SK-N-SH (cell line): ENCODE measurements at regions not wholly inside any gene's neighbourhood (a gene's known extent, or its start where the extent isn't known, plus 50 kb on each side); places are given as distances from the start of the nearest gene placed in this dataset.

Experiments used
- CTCF ChIA-PET: fragments of 300-600, 350-600 bp; formaldehyde crosslinking; extraction: SDS; loops from one replicate; lab custom pipeline; 2021; lab: Yijun Ruan, JAX
- POLR2A ChIA-PET: fragments of 350-600 bp; sonication (Branson Sonifier 250); formaldehyde crosslinking; extraction: SDS; loops from one replicate; lab custom pipeline; 2020; ENCODE audit warnings: antibody characterized with exemption, inconsistent platforms; lab: Yijun Ruan, JAX
- DNase-seq: peaks from one replicate; pipeline ENCODE4 v3.0.0; 2012
- H2AFZ ChIP-seq: fragments of 200-600 bp; sonication (generic); 2 replicates; pipeline ENCODE4 v1.8.1; 2016; ENCODE audit warnings: antibody characterized with exemption, mild to moderate bottlenecking, low read depth
- H3F3A ChIP-seq: fragments of 200-600 bp; sonication (generic); replicated peaks from 2 replicates; pipeline ENCODE3; 2016; ENCODE audit warnings: antibody characterized with exemption, mild to moderate bottlenecking; ENCODE audit not compliant: insufficient read depth
- H3K27ac ChIP-seq, 2 experiments: fragments of 200-500 bp in 1 of 2; fragments of 200-600 bp in 1 of 2; sonication (Bioruptor generic) in 1 of 2; sonication (generic), shearing (Covaris generic) in 1 of 2; 2 replicates each; pipeline versions ENCODE4 v1.5.1 to v1.6.1; 2014 to 2016; ENCODE audit warnings: low read depth in 2 of 2, inconsistent platforms in 1 of 2, low read length in 1 of 2, mild to moderate bottlenecking in 1 of 2, mixed read lengths in 1 of 2
- H3K27me3 ChIP-seq: fragments of 200-600 bp; sonication (generic), shearing (Covaris generic); 2 replicates; pipeline ENCODE4 v1.6.1; 2016; ENCODE audit warnings: mixed run types; ENCODE audit not compliant: insufficient read depth
- H3K36me3 ChIP-seq, 2 experiments: fragments of 200-500 bp in 1 of 2; fragments of 200-600 bp in 1 of 2; sonication (Bioruptor generic) in 1 of 2; sonication (generic) in 1 of 2; replicated peaks in 1 of 2; 2 replicates each; pipeline versions ENCODE3 to v1.5.1; 2014 to 2016; ENCODE audit warnings: low read length in 1 of 2, mild to moderate bottlenecking in 1 of 2; ENCODE audit not compliant: insufficient read depth in 2 of 2, control insufficient read depth in 1 of 2
- H3K4me1 ChIP-seq, 2 experiments: fragments of 200-500 bp in 1 of 2; fragments of 200-600 bp in 1 of 2; sonication (Bioruptor generic) in 1 of 2; sonication (generic), shearing (Covaris generic) in 1 of 2; 2 replicates each; pipeline versions ENCODE4 v1.5.1 to v1.6.1; 2014 to 2016; ENCODE audit warnings: low read depth in 1 of 2, low read length in 1 of 2, mixed run types in 1 of 2; ENCODE audit not compliant: insufficient read depth in 2 of 2, control insufficient read depth in 1 of 2
- H3K4me2 ChIP-seq: fragments of 200-600 bp; sonication (generic), shearing (Covaris generic); 2 replicates; pipeline ENCODE4 v1.6.1; 2017; ENCODE audit warnings: mixed run types
- H3K4me3 ChIP-seq, 2 experiments: fragments of 200-500 bp in 1 of 2; fragments of 200-600 bp in 1 of 2; sonication (Bioruptor generic) in 1 of 2; sonication (generic), shearing (Covaris generic) in 1 of 2; 2 replicates each; pipeline versions ENCODE4 v1.5.1 to v1.8.1; 2014 to 2016; ENCODE audit warnings: low read depth in 2 of 2, inconsistent platforms in 1 of 2, low read length in 1 of 2, mild to moderate bottlenecking in 1 of 2, mixed read lengths in 1 of 2, moderate library complexity in 1 of 2
- H3K79me2 ChIP-seq: fragments of 200-600 bp; sonication (generic); 2 replicates; pipeline ENCODE4 v1.8.1; 2017; ENCODE audit warnings: mild to moderate bottlenecking; ENCODE audit not compliant: insufficient read depth
- H3K9ac ChIP-seq: fragments of 200-600 bp; sonication (generic); 2 replicates; pipeline ENCODE4 v1.6.1; 2017; ENCODE audit warnings: mixed run types
- H3K9me2 ChIP-seq: fragments of 200-600 bp; sonication (generic); 2 replicates; pipeline ENCODE4 v1.6.1; 2017; ENCODE audit warnings: mixed run types
- H3K9me3 ChIP-seq: fragments of 200-600 bp; sonication (generic); 2 replicates; pipeline ENCODE4 v1.6.1; 2017; ENCODE audit warnings: mixed run types, mild to moderate bottlenecking, moderate library complexity
- H4K20me1 ChIP-seq: fragments of 200-600 bp; sonication (generic); 2 replicates; pipeline ENCODE4 v1.6.1; 2017; ENCODE audit warnings: mild to moderate bottlenecking, mixed run types; ENCODE audit not compliant: insufficient read depth
- CHD2 ChIP-seq: fragments of 150-350 bp; IDR thresholded peaks from 2 replicates; pipeline ENCODE4 v1.6.1; 2018; ENCODE audit warnings: low read length; ENCODE audit not compliant: partially characterized antibody
- CTCF ChIP-seq: fragments of 200-600 bp; sonication (generic); IDR thresholded peaks from 2 replicates; pipeline ENCODE4 v1.6.1; 2017; ENCODE audit warnings: antibody characterized with exemption, mild to moderate bottlenecking, moderate library complexity
- ELF1 ChIP-seq: IDR thresholded peaks from 2 replicates; pipeline ENCODE4 v1.4.0; 2012
- FOSL2 ChIP-seq: IDR thresholded peaks from 2 replicates; pipeline ENCODE4 v1.4.0; 2012; ENCODE audit warnings: low read depth, mild to moderate bottlenecking, moderate library complexity, borderline replicate concordance
- FOXM1 ChIP-seq: IDR thresholded peaks from 2 replicates; pipeline ENCODE4 v1.4.0; 2012; ENCODE audit warnings: low read depth, mild to moderate bottlenecking
- GATA2 ChIP-seq: sonication (generic); formaldehyde crosslinking; IDR thresholded peaks from 2 replicates; pipeline ENCODE4 v1.5.0; 2020; ENCODE audit warnings: mild to moderate bottlenecking, missing genetic modification reagents
- IRF3 ChIP-seq: fragments of 150-350 bp; IDR thresholded peaks from 2 replicates; pipeline ENCODE4 v1.6.1; 2016; ENCODE audit warnings: mild to moderate bottlenecking, low read depth, low read length
- MXI1 ChIP-seq: IDR thresholded peaks from 2 replicates; pipeline ENCODE4 v1.6.1; 2012; ENCODE audit warnings: mild to moderate bottlenecking, low read depth, low read length, improper control_type of control experiment
- NFIC ChIP-seq: IDR thresholded peaks from 2 replicates; pipeline ENCODE4 v1.4.0; 2012; ENCODE audit warnings: borderline replicate concordance
- REST ChIP-seq: IDR thresholded peaks from 2 replicates; pipeline ENCODE4 v1.6.1; 2012; ENCODE audit warnings: mild to moderate bottlenecking, low read depth, low read length, moderate library complexity
- RFX5 ChIP-seq: IDR thresholded peaks from 2 replicates; pipeline ENCODE4 v1.6.1; 2012; ENCODE audit warnings: mild to moderate bottlenecking, improper control_type of control experiment, low read length
- RXRA ChIP-seq: IDR thresholded peaks from 2 replicates; pipeline ENCODE4 v1.4.0; 2012; ENCODE audit warnings: low read depth, mild to moderate bottlenecking, borderline replicate concordance
- SIN3A ChIP-seq: IDR thresholded peaks from 2 replicates; pipeline ENCODE4 v1.6.1; 2012; ENCODE audit warnings: low read depth, mild to moderate bottlenecking, low read length, moderate library complexity, borderline replicate concordance
- SMC3 ChIP-seq: IDR thresholded peaks from 2 replicates; pipeline ENCODE4 v1.6.1; 2012; ENCODE audit warnings: low read depth, low read length, improper control_type of control experiment
- TCF12 ChIP-seq: IDR thresholded peaks from 2 replicates; pipeline ENCODE4 v1.4.0; 2012
- TEAD4 ChIP-seq: IDR thresholded peaks from 2 replicates; pipeline ENCODE4 v1.4.0; 2012; ENCODE audit warnings: mild to moderate bottlenecking, borderline replicate concordance; ENCODE audit not compliant: insufficient read depth
- YY1 ChIP-seq: IDR thresholded peaks from 2 replicates; pipeline ENCODE4 v1.4.0; 2012; ENCODE audit warnings: low read depth, mild to moderate bottlenecking
- WGBS: methylation state at CpG from one replicate; pipeline ENCODE4 v1.1.6; 2017; ENCODE audit warnings: low lambda C conversion rate; 5-methylcytosine and 5-hydroxymethylcytosine counted together
- TF ChIP-seq, protein P1 (sequence below): IDR thresholded peaks from 2 replicates; pipeline ENCODE4; 2012
- TF ChIP-seq, protein P2 (sequence below): IDR thresholded peaks from 2 replicates; pipeline ENCODE4 v1.4.0; 2012; ENCODE audit warnings: low read depth

GRCh38 chr7:156479596-156479995 is 161.0 kb upstream of the RNF32 start (continued):
- TF ChIP-seq SIN3A (no peak), FOSL2 (no peak)

DNA sequence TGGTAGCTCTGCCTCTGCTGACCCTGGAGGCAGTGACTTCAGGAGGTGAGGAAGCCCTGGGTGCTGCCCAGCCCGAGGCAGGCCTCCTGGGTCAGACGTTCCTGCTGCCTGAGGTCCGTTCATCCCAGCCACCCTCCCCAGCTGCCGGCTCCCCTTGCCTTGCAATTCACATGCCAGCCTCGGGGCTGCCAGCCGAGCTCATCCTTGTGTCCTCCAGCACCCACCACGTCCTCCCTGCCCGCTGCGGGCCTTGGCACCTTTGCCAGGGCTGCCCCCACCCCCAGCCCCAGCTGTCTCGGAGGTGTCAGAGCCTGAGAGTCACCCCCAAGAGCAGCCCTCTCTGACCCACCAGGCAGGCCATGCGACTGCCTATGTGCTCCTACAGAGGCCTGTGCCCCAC is 162.1 kb upstream of the RNF32 start:
- no peaks in the 10 kb centered on the region for H3K79me2 ChIP-seq
- TF ChIP-seq, protein P1, sequence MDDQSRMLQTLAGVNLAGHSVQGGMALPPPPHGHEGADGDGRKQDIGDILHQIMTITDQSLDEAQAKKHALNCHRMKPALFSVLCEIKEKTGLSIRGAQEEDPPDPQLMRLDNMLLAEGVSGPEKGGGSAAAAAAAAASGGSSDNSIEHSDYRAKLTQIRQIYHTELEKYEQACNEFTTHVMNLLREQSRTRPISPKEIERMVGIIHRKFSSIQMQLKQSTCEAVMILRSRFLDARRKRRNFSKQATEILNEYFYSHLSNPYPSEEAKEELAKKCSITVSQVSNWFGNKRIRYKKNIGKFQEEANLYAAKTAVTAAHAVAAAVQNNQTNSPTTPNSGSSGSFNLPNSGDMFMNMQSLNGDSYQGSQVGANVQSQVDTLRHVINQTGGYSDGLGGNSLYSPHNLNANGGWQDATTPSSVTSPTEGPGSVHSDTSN = no peak
- TF ChIP-seq CHD2 = no peak
- no peak for TF ChIP-seq SMC3
- DNase-seq = no peak
- H3K9me3 ChIP-seq = no peaks in the 10 kb centered on the region
- CTCF ChIA-PET = interaction anchor here (1.0 to 1.7 kb wide), 2 partner anchors 8 to 673 kb away, joined by 3 to 4 read pairs; no protein-coding TSS in a partner anchor
- no peaks in the 10 kb centered on the region for H4K20me1 ChIP-seq
- peaks cover 4% of the 10 kb centered on the region; the same call in 1 of the 2 replicates for H3K27me3 ChIP-seq
- POLR2A ChIA-PET = no interaction called here
- 31% methylated on average over 11 of the region's 11 CpGs for WGBS
- no peak overlapping the region for H3K4me2 ChIP-seq
- H3K4me3 ChIP-seq = no peak overlapping the region
- no peaks in the 10 kb centered on the region for H3K36me3 ChIP-seq
- no peaks in the 10 kb centered on the region for H3F3A ChIP-seq
- H3K27ac ChIP-seq = no peak overlapping the region
- H3K9ac ChIP-seq = no peak overlapping the region
- H2AFZ ChIP-seq = no peak overlapping the region
- H3K4me1 ChIP-seq = no peaks in the 10 kb centered on the region
- H3K9me2 ChIP-seq = no peaks in the 10 kb centered on the region

DNA sequence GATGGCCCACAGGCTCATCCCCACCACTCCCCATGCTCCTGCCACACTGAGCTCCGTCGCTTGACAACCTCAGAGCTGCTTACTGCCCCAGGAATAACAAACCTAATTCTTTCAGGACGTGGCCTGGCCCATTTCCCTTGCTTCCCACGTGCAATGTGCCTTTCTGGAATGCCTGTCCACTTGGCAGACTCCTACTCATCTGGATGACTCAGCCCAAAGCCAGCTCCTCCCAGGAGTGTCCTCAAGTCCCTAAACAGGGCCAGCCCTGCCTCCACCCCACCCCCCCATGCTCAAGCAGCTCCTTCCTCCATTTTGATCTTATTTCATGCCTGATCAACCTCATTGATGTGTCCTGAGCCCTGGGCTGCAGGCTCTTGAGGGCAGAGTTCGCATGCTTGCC is 164.9 kb upstream of the RNF32 start:
- no peak for DNase-seq

More for the DNA sequence above, 164.9 kb upstream of the RNF32 start:
- Histone ChIP-seq H3F3A (no peaks in the 10 kb centered on the region), H3K9ac (no peak overlapping the region), H3K9me2 (no peaks in the 10 kb centered on the region), H3K36me3 (no peaks in the 10 kb centered on the region), H2AFZ (no peak overlapping the region), H3K79me2 (no peaks in the 10 kb centered on the region), H3K9me3 (no peaks in the 10 kb centered on the region), H3K4me3 (no peak overlapping the region), H4K20me1 (no peaks in the 10 kb centered on the region), H3K27ac (no peak overlapping the region), H3K4me2 (no peak overlapping the region), H3K27me3 (peaks cover 7% of the 10 kb centered on the region; the same call in 1 of the 2 replicates), H3K4me1 (no peaks in the 10 kb centered on the region)
- 26% methylated on average over 5 of the region's 5 CpGs for WGBS
- ChIA-PET CTCF (interaction anchor here (0.7 to 3.6 kb wide), 6 partner anchors 9 to 678 kb away, joined by 3 to 11 read pairs (median 3); no protein-coding TSS in a partner anchor), POLR2A (no interaction called here)
- TF ChIP-seq NFIC (no peak), SMC3 (no peak), RXRA (no peak), ELF1 (no peak), TEAD4 (no peak), GATA2 (CRISPR knock-in tag) (no peak), CHD2 (no peak), YY1 (no peak), CTCF (no peak), MXI1 (no peak), FOXM1 (no peak), REST (no peak), RFX5 (no peak), IRF3 (no peak), TCF12 (no peak)
- TF ChIP-seq, protein P2, sequence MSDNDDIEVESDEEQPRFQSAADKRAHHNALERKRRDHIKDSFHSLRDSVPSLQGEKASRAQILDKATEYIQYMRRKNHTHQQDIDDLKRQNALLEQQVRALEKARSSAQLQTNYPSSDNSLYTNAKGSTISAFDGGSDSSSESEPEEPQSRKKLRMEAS = no peak
